A673 (cell line): ENCODE measurements at regions not wholly inside any gene's neighbourhood (a gene's known extent, or its start where the extent isn't known, plus 50 kb on each side); places are given as distances from the start of the nearest gene placed in this dataset.

Experiments used
- BruUV-seq: library from RNA; stranded (reverse); fragments of 400-500 nt; replicated peaks from 2 replicates; lab custom pipeline; 2021; lab: Mats Ljungman, UMichigan
- CTCF ChIA-PET: fragments of 300-600 bp; sonication (Branson Sonifier 250); formaldehyde crosslinking; loops from one replicate; lab custom pipeline; 2022; ENCODE audit warnings: antibody characterized with exemption; lab: Charles Lee
- POLR2A ChIA-PET: fragments of 300-600 bp; sonication (Branson Sonifier 250); formaldehyde crosslinking; loops from one replicate; lab custom pipeline; 2022; ENCODE audit warnings: antibody characterized with exemption; ENCODE audit not compliant: low non-redundant PET; lab: Charles Lee
- DNase-seq: peaks from one replicate; pipeline ENCODE4 v3.0.0-alpha.2; 2015; ENCODE audit warnings: low spot score
- H3K27ac ChIP-seq: fragments of 200-600 bp; sonication (generic); 2 replicates; pipeline ENCODE4 v1.5.1; 2016; ENCODE audit warnings: mixed run types, low read depth, mild to moderate bottlenecking, mixed read lengths, antibody characterized with exemption, low read length; ENCODE audit not compliant: poor library complexity, severe bottlenecking
- H3K27me3 ChIP-seq: fragments of 200-600 bp; sonication (generic); replicated peaks from 2 replicates; pipeline ENCODE4 v1.6.1; 2017; ENCODE audit warnings: mixed run types, low read depth, mild to moderate bottlenecking, mixed read lengths, antibody characterized with exemption, low read length; ENCODE audit not compliant: insufficient read depth, poor library complexity
- H3K36me3 ChIP-seq: fragments of 200-600 bp; sonication (generic); 2 replicates; pipeline ENCODE4 v1.6.1; 2016; ENCODE audit warnings: mixed run types, mild to moderate bottlenecking, mixed read lengths, antibody characterized with exemption, low read length; ENCODE audit not compliant: insufficient read depth, poor library complexity, severe bottlenecking
- H3K4me1 ChIP-seq: fragments of 200-600 bp; sonication (generic); 2 replicates; pipeline ENCODE4 v1.6.1; 2017; ENCODE audit warnings: mixed run types, mild to moderate bottlenecking, mixed read lengths, antibody characterized with exemption, low read length; ENCODE audit not compliant: insufficient read depth, poor library complexity, severe bottlenecking
- H3K4me3 ChIP-seq: fragments of 200-600 bp; sonication (generic); 2 replicates; pipeline ENCODE4 v1.5.1; 2016; ENCODE audit warnings: low read depth, mixed run types, mild to moderate bottlenecking, mixed read lengths, low read length; ENCODE audit not compliant: poor library complexity, severe bottlenecking
- H3K9me3 ChIP-seq: fragments of 200-600 bp; sonication (generic); 2 replicates; pipeline ENCODE4 v1.6.1; 2016; ENCODE audit warnings: mixed run types, low read depth, mild to moderate bottlenecking, mixed read lengths, antibody characterized with exemption, low read length; ENCODE audit not compliant: poor library complexity, severe bottlenecking
- CTCF ChIP-seq: fragments of 300-800, 200-600 bp; sonication (generic); conservative IDR thresholded peaks from 2 replicates; pipeline ENCODE4 v1.5.1; 2017; ENCODE audit warnings: low read depth, mild to moderate bottlenecking, antibody characterized with exemption, low read length, moderate library complexity, mixed read lengths
- EZH2 ChIP-seq: fragments of 200-600 bp; sonication (generic); IDR thresholded peaks from 2 replicates; pipeline ENCODE4 v1.6.1; 2017; ENCODE audit warnings: borderline replicate concordance, low read depth, mild to moderate bottlenecking, mixed read lengths, antibody characterized with exemption, low read length; ENCODE audit not compliant: poor library complexity, severe bottlenecking
- intact Hi-C: fragments of 100-400 bp; cut with micrococcal nuclease; formaldehyde crosslinking; loops from one replicate; pipeline ENCODE4 v1.10.0; 2022; ENCODE audit not compliant: unreplicated experiment

- no peak for DNase-seq
- H3K9me3 ChIP-seq, result no peaks in the 10 kb centered on the region
- no peaks in the 10 kb centered on the region for H3K27me3 ChIP-seq
- H3K4me3 ChIP-seq, result no peak overlapping the region
- BruUV-seq, result no TSS peak
- CTCF ChIA-PET, result no interaction called here
- no peak overlapping the region for H3K27ac ChIP-seq
- TF ChIP-seq EZH2, result no peak
- no peak for TF ChIP-seq CTCF
- POLR2A ChIA-PET, result no interaction called here
- intact Hi-C loops, result no loop called here
- peaks cover 7% of the 10 kb centered on the region for H3K4me1 ChIP-seq
- no peaks in the 10 kb centered on the region for H3K36me3 ChIP-seq
Observed at GRCh38 chr1:178572604-178573003, 59.7 kb downstream of the TEX35 start.

- CTCF ChIA-PET, result no interaction called here
- POLR2A ChIA-PET, result no interaction called here
- BruUV-seq, result no TSS peak
- intact Hi-C loops, result no loop called here
- Histone ChIP-seq H3K4me1 (peaks cover 7% of the 10 kb centered on the region), H3K4me3 (no peak overlapping the region), H3K9me3 (no peaks in the 10 kb centered on the region), H3K36me3 (no peaks in the 10 kb centered on the region), H3K27ac (no peak overlapping the region), H3K27me3 (no peaks in the 10 kb centered on the region)
- DNase-seq, result no peak
- no peak for TF ChIP-seq CTCF
Observed at GRCh38 chr1:178573330-178573729, 60.4 kb downstream of the TEX35 start.

- no TSS peak for BruUV-seq
- intact Hi-C loops, result no loop called here
- ChIA-PET CTCF (no interaction called here), POLR2A (no interaction called here)
- no peak overlapping the region for H3K27ac ChIP-seq
- peaks cover 7% of the 10 kb centered on the region for H3K4me1 ChIP-seq
- no peak overlapping the region for H3K4me3 ChIP-seq
- TF ChIP-seq CTCF (no peak), EZH2 (no peak)
- no peaks in the 10 kb centered on the region for H3K27me3 ChIP-seq
- no peaks in the 10 kb centered on the region for H3K9me3 ChIP-seq
- DNase-seq, result no peak
- no peaks in the 10 kb centered on the region for H3K36me3 ChIP-seq
Observed at GRCh38 chr1:178574345-178574744, 61.4 kb downstream of the TEX35 start.
